Fibroblast of villous mesenchyme (primary cell): ENCODE measurements at regions not wholly inside any gene's neighbourhood (a gene's known extent, or its start where the extent isn't known, plus 50 kb on each side); places are given as distances from the start of the nearest gene placed in this dataset.

Source experiments
- DNase-seq: peaks from one replicate; pipeline ENCODE4 v3.0.0-alpha.2; 2010; ENCODE audit warnings: low read depth
- H3K4me3 ChIP-seq: 2 replicates; pipeline ENCODE4 v1.5.1; 2011; ENCODE audit warnings: low read depth, mild to moderate bottlenecking, low read length
- CTCF ChIP-seq: IDR thresholded peaks from 2 replicates; pipeline ENCODE4 v1.5.1; 2012; ENCODE audit warnings: low read depth, mild to moderate bottlenecking, low read length; ENCODE audit not compliant: insufficient read depth

- no peak for TF ChIP-seq CTCF
- H3K4me3 ChIP-seq: no peak overlapping the region
- no peak for DNase-seq
Observed at GRCh38 chr17:77483128-77483598, 342.4 kb downstream of the SEC14L1 start.

- no peak overlapping the region for H3K4me3 ChIP-seq
- no peak for DNase-seq
- TF ChIP-seq CTCF: no peak
Observed at GRCh38 chr17:77484111-77484510, 343.3 kb downstream of the SEC14L1 start.

- no peak overlapping the region for H3K4me3 ChIP-seq
- TF ChIP-seq CTCF: no peak
- DNase-seq: no peak
Observed at GRCh38 chr17:77485089-77485833, 344.5 kb downstream of the SEC14L1 start.

- DNase-seq: no peak
- no peak for TF ChIP-seq CTCF
- no peak overlapping the region for H3K4me3 ChIP-seq
Observed at GRCh38 chr17:77487211-77487629, 346.5 kb downstream of the SEC14L1 start.

- no peak for DNase-seq
- no peak for TF ChIP-seq CTCF
- H3K4me3 ChIP-seq: no peak overlapping the region
Observed at GRCh38 chr17:77487677-77488530, 347.1 kb downstream of the SEC14L1 start.

- no peak for TF ChIP-seq CTCF
- no peak for DNase-seq
- H3K4me3 ChIP-seq: no peak overlapping the region
Observed at GRCh38 chr17:77488531-77489238, 347.9 kb downstream of the SEC14L1 start.
